Heart right ventricle (tissue), 16 donors: ENCODE measurements at regions not wholly inside any gene's neighbourhood (a gene's known extent, or its start where the extent isn't known, plus 50 kb on each side); places are given as distances from the start of the nearest gene placed in this dataset.

Source experiments
- ATAC-seq, 8 donors: fragments of 200-7000 bp; cut with Tn5 transposase; one replicate each; pipeline ENCODE4 v1.9.1; 2020; ENCODE audit warnings: mild to moderate bottlenecking in 8 of 8, moderate library complexity in 8 of 8, moderate number of reproducible peaks in 1 of 8
- DNase-seq, 2 donors: peaks; one replicate each; pipeline ENCODE4 v3.0.0-alpha.2; 2020
- H3K27ac ChIP-seq, 10 donors: fragments of 200-600 bp; sonication (generic) in 2 of 10; one replicate each; pipeline versions ENCODE4 v1.5.0 to v1.8.0; 2020 to 2022; ENCODE audit warnings: mild to moderate bottlenecking in 3 of 10
- H3K27me3 ChIP-seq, 7 donors: fragments of 200-600 bp; one replicate each; pipeline ENCODE4 v1.8.0; 2021 to 2022; ENCODE audit warnings: mild to moderate bottlenecking in 2 of 7
- H3K36me3 ChIP-seq, 9 donors: fragments of 200-600 bp; sonication (generic) in 1 of 9; one replicate each; pipeline versions ENCODE4 v1.5.0 to v1.8.0; 2020 to 2022; ENCODE audit warnings: mild to moderate bottlenecking in 2 of 9
- H3K4me1 ChIP-seq, 9 donors: fragments of 200-600 bp; sonication (generic) in 1 of 9; one replicate each; pipeline versions ENCODE4 v1.5.0 to v1.8.0; 2020 to 2022; ENCODE audit warnings: mild to moderate bottlenecking in 4 of 9
- H3K4me3 ChIP-seq, 10 donors: fragments of 200-600 bp; sonication (generic) in 2 of 10; one replicate each; pipeline versions ENCODE4 v1.5.0 to v1.8.0; 2020 to 2022; ENCODE audit warnings: mild to moderate bottlenecking in 7 of 10, moderate library complexity in 2 of 10
- H3K9me3 ChIP-seq, 11 donors: fragments of 200-600 bp in 10 of 11; sonication (generic) in 2 of 11; one replicate each; pipeline versions ENCODE4 v1.5.0 to v1.8.0; 2013 to 2022; ENCODE audit warnings: mild to moderate bottlenecking in 2 of 11, control low read depth in 1 of 11, moderate library complexity in 1 of 11
- WGBS, 2 donors: extraction: QIAGEN DNeasy Blood & Tissue Kit; methylation state at CpG; one replicate each; pipeline ENCODE4 v1.1.7; 2013; ENCODE audit warnings: inconsistent platforms in 1 of 2; 5-methylcytosine and 5-hydroxymethylcytosine counted together
- intact Hi-C, 10 donors: fragments of 100-400 bp; cut with DNase I; formaldehyde crosslinking; loops; one replicate each; pipeline versions ENCODE4 v1.11.1 to v1.14.2; 2022
- TF ChIP-seq, protein P1 (sequence below), 9 donors: fragments of 200-600 bp; sonication (generic) in 2 of 9; IDR thresholded peaks; one replicate each; pipeline versions ENCODE4 v1.5.0 to v1.8.0; 2021 to 2022; ENCODE audit warnings: antibody characterized with exemption in 9 of 9, mild to moderate bottlenecking in 5 of 9, moderate library complexity in 1 of 9
- donor health status: Arrhythmogenic right ventricular cardiomyopathy.
- donor health status: ischemic (EF 13 %, LVEDD 7.1; RV severe dilation, severe dysfunction).
- donor health status: healthy with polysubstance abuse.
- donor health status: DM: no; HTN: yes; CAD: no.
- donor health status: DM: no; HTN: no; CAD: no.
- donor health status: ischemic (EF 25% LVEDD 6.9; RV normal size, moderate dysfunction).
- donor health status: ischemic (EF 25% LVEDD 5.7; RV mildly dilated, moderate dysfunction).
- donor health status: healthy.
- donor health status: DM: yes; HTN: yes; CAD: no.
- donor health status: Ischemic cardiomyopathy.
- donor health status: ischemic (EF 35%, LVEDD 5.7; RV mildly dilated, moderate dysfunction).
- donor health status: nonischemic (EF 11% LVEDD 7.7; RV severe dilation, severe dysfunction).
- donor health status: DM: yes; HTN: yes; CAD: no.
- donor health status: PGD.
- donor health status: ischemic (EF 29% LVEDD 5.4; RV normal size, mild dysfunction).
- donor health status: nonischemic (EF 23%, LVEDD 6.1; RV moderate dilation, normal function).

DNA sequence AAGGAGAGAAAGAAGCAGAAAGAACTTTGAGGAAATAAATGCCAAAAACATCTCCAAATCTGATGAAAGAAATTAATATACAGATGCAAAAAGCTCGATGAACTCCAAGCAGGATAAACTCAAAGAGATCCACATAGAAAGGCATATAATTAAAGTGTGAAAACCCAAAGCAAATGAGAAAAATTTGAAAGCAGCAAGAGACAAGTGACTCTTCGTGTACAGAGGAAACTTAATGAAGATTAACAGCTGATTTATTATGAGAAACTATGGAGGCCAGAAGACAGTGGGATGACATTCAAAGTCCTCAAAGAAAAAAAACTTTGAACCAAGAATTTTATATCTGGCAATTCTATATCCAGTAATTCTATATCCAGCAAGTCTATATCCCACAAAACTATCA is 163.0 kb upstream of the TMCC3 start:
- 27 to 70% methylated on average over 2 of the region's 2 CpGs for WGBS, 2 donors
- Histone ChIP-seq H3K9me3 (peaks cover 0 to 43% (median 24%) of the 10 kb centered on the region in 11 donors), H3K27ac (no peak overlapping the region), H3K4me1 (peaks cover 0 to 2% (median 0%) of the 10 kb centered on the region in 9 donors), H3K27me3 (peaks cover 0 to 6% (median 0%) of the 10 kb centered on the region in 7 donors), H3K36me3 (no peaks in the 10 kb centered on the region), H3K4me3 (no peak overlapping the region)
- DNase-seq (no peak), ATAC-seq (no peak)
- TF ChIP-seq, protein P1, sequence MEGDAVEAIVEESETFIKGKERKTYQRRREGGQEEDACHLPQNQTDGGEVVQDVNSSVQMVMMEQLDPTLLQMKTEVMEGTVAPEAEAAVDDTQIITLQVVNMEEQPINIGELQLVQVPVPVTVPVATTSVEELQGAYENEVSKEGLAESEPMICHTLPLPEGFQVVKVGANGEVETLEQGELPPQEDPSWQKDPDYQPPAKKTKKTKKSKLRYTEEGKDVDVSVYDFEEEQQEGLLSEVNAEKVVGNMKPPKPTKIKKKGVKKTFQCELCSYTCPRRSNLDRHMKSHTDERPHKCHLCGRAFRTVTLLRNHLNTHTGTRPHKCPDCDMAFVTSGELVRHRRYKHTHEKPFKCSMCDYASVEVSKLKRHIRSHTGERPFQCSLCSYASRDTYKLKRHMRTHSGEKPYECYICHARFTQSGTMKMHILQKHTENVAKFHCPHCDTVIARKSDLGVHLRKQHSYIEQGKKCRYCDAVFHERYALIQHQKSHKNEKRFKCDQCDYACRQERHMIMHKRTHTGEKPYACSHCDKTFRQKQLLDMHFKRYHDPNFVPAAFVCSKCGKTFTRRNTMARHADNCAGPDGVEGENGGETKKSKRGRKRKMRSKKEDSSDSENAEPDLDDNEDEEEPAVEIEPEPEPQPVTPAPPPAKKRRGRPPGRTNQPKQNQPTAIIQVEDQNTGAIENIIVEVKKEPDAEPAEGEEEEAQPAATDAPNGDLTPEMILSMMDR (IDR thresholded peaks at IDR 0.05) = no peak
- intact Hi-C loops = no loop called here

DNA sequence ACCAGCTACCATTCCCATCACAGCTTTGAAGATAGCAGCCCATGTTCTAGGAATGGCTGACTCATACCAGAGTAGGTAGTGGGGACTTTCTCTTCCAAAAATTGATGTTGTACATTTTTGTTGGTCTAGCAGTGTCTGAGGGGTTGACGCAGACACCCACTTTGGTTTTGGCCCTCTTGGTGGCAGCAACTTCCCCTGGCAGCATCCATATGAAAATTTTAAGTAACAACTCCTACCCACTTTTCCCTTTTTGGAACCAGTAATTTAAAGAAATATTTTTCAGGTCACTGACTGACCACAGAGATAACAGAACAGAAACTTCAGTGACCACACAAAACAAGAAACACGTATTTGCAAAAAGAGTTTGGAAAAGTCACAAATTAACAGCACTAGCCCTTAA is 162.0 kb upstream of the TMCC3 start:
- 90 to 92% methylated on average over 2 of the region's 2 CpGs for WGBS, 2 donors
- ATAC-seq = no peak

DNA sequence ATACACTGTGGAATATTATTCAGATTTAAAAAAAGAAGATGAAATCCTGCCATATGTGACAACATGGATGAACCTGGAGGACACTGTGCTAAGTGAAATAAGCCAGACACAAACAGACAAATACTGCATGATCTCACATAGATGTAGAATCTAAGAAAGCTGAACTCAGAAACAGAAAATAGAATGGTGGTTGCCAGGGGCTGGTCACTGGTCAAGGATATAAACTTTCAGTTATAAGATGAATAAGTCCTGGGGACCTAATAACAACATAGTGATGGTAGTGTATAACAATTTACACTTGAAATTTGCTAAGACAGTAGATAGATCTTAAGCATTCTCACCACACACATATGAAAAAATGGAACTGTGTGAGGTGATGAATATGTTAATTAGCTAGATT is 161.3 kb upstream of the TMCC3 start:
- Histone ChIP-seq H3K4me3 (no peak overlapping the region), H3K36me3 (no peaks in the 10 kb centered on the region), H3K27me3 (peaks cover 0 to 6% (median 0%) of the 10 kb centered on the region in 7 donors), H3K27ac (no peak overlapping the region), H3K4me1 (peaks cover 0 to under 1% (median 0%) of the 10 kb centered on the region in 9 donors), H3K9me3 (peaks cover 0 to 43% (median 24%) of the 10 kb centered on the region in 11 donors)
- DNase-seq (no peak), ATAC-seq (no peak)
- TF ChIP-seq, protein P1 (IDR thresholded peaks at IDR 0.05) = no peak
- intact Hi-C loops = no loop called here

More for the DNA sequence above, 162.0 kb upstream of the TMCC3 start:
- no peaks in the 10 kb centered on the region for H3K36me3 ChIP-seq
- H3K27me3 ChIP-seq = peaks cover 0 to 6% (median 0%) of the 10 kb centered on the region in 7 donors
- no peak overlapping the region for H3K4me3 ChIP-seq
- no peak overlapping the region for H3K27ac ChIP-seq
- TF ChIP-seq, protein P1 (IDR thresholded peaks at IDR 0.05) = no peak
- intact Hi-C loops = no loop called here
- H3K4me1 ChIP-seq = no peaks in the 10 kb centered on the region
- no peak for DNase-seq
- H3K9me3 ChIP-seq = peaks cover 0 to 43% (median 24%) of the 10 kb centered on the region in 11 donors

DNA sequence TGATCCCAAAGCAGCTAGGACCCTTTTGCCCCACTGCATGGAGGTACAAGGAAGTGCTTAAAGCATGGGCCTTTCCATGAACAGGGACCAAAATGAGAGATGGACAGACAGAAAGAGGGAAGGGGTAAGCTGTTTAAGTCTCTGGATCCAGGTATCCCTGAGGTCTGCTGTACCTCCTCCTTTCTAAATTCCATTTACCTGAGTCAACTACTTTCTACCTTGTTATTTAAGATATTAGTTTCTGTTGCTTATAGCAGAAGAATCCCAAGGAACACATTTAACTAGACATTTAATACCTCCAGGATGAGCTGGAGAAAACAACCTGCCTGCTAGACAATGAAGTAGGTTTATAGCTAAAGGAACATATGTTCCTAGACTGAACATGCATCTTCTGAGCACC is 157.6 kb upstream of the TMCC3 start:
- Histone ChIP-seq H3K4me1 (peaks cover 0 to 14% (median 0%) of the 10 kb centered on the region in 9 donors), H3K36me3 (no peaks in the 10 kb centered on the region), H3K27ac (no peak overlapping the region), H3K4me3 (no peak overlapping the region), H3K9me3 (peaks cover 0 to 26% (median 12%) of the 10 kb centered on the region in 11 donors), H3K27me3 (peaks cover 0 to 6% (median 0%) of the 10 kb centered on the region in 7 donors)
- no peak for DNase-seq
- TF ChIP-seq, protein P1 (IDR thresholded peaks at IDR 0.05) = no peak
- intact Hi-C loops = no loop called here
- no peak for ATAC-seq
